NB4 (cell line): ENCODE measurements at regions not wholly inside any gene's neighbourhood (a gene's known extent, or its start where the extent isn't known, plus 50 kb on each side); places are given as distances from the start of the nearest gene placed in this dataset.

ENCODE experiments used
- CTCF ChIP-seq: IDR thresholded peaks from one replicate; pipeline ENCODE4 v1.5.1; 2012; ENCODE audit warnings: low read depth, low read length
- MAX ChIP-seq: IDR thresholded peaks from 2 replicates; pipeline ENCODE4 v1.6.1; 2011; ENCODE audit warnings: low read depth, low read length
- POLR2A ChIP-seq: IDR thresholded peaks from 2 replicates; pipeline ENCODE4 v1.6.1; 2011; ENCODE audit warnings: mild to moderate bottlenecking; ENCODE audit not compliant: insufficient read length; ENCODE audit errors: extremely low read depth

GRCh38 chr16:79451196-79451816 lies 149.2 kb downstream of the MAF start:
- no peak for TF ChIP-seq CTCF
- TF ChIP-seq POLR2A: no peak
- TF ChIP-seq MAX: no peak
